ENCODE measurements at regions not wholly inside any gene's neighbourhood (a gene's known extent, or its start where the extent isn't known, plus 50 kb on each side); places are given as distances from the start of the nearest gene placed in this dataset.

DNA sequence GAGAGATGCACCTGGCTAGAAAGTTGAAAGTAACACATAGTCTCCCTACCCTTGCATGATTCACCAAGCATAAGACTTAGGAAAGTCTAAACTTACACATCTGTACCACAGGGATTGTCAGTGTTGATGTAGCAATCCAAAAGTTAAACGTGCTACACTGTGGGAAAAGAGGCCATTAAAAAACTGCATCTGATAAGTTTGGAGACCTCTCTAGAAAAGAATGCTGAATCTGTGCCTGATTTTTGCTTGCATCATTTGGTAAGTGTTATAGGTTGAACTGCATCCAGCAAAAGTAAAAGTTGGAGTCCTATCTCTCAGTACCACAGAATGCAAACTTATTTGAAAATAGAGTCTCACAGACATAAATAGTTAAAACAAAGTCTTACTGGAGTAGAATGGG lies 126.6 kb downstream of the SLC6A15 start:
- no peak for TF ChIP-seq CTCF (IDR thresholded peaks at IDR 0.05)
- TF ChIP-seq POLR2A (IDR thresholded peaks at IDR 0.05) = no peak
- no peak for TF ChIP-seq EP300 (IDR thresholded peaks at IDR 0.05)
- TF ChIP-seq POLR2AphosphoS5 (IDR thresholded peaks at IDR 0.05) = no peak
